Head of caudate nucleus (tissue), 42 donors: ENCODE measurements at regions not wholly inside any gene's neighbourhood (a gene's known extent, or its start where the extent isn't known, plus 50 kb on each side); places are given as distances from the start of the nearest gene placed in this dataset.
"Not testable (repeated sequence)": the region's sequence is repeated elsewhere in the genome, so short reads cannot be mapped to it uniquely, and the experiment has no call there.

Experiments used
- DNase-seq, 42 donors: peaks; one replicate each; pipeline versions ENCODE4 v3.0.0 to v3.0.0-alpha.2; 2020 to 2021; ENCODE audit warnings: mixed read lengths in 7 of 42
- intact Hi-C: fragments of 100-400 bp; cut with DNase I; formaldehyde crosslinking; loops from one replicate; pipeline ENCODE4 v1.15.0; 2022

GRCh38 chr15:79529157-79529785 is 97.1 kb downstream of the MINAR1 start:
- intact Hi-C loops = no loop called here
- DNase-seq = peak in 1 of 42 donors; percentile 28

GRCh38 chr15:79535536-79535935 is 103.4 kb downstream of the MINAR1 start:
- intact Hi-C loops = no loop called here
- no peak for DNase-seq

GRCh38 chr15:79538527-79538926 is 106.4 kb downstream of the MINAR1 start:
- intact Hi-C loops = no loop called here
- DNase-seq = no peak

GRCh38 chr15:79539401-79539800 is 107.3 kb downstream of the MINAR1 start:
- intact Hi-C loops = no loop called here
- DNase-seq = peak in 7 of 42 donors; percentile 5 to 39 (median 15)

GRCh38 chr15:79540551-79540950 is 108.4 kb downstream of the MINAR1 start:
- intact Hi-C loops = no loop called here
- DNase-seq = no peak

- DNase-seq = peak in 2 of 42 donors; percentile 22 to 32
- intact Hi-C loops = no loop called here
Measured at GRCh38 chr15:79541196-79541595, 109.1 kb downstream of the MINAR1 start.

- intact Hi-C loops = no loop called here
Measured at GRCh38 chr15:79543097-79543496, 111.0 kb downstream of the MINAR1 start.

GRCh38 chr15:79549196-79549595 is 117.1 kb downstream of the MINAR1 start:
- no peak for DNase-seq
- intact Hi-C loops = no loop called here

More at GRCh38 chr15:79543097-79543496, 111.0 kb downstream of the MINAR1 start:
- peak in 1 of 42 donors; percentile 28 for DNase-seq

- intact Hi-C loops = no loop called here
- no peak for DNase-seq
Measured at GRCh38 chr15:79560384-79560783, 128.2 kb downstream of the MINAR1 start.

GRCh38 chr15:79561982-79562381 is 129.8 kb downstream of the MINAR1 start:
- no peak for DNase-seq
- intact Hi-C loops = no loop called here

GRCh38 chr15:79562403-79562815 is 130.3 kb downstream of the MINAR1 start:
- intact Hi-C loops = no loop called here
- DNase-seq = no peak

GRCh38 chr15:79562899-79563298 is 130.8 kb downstream of the MINAR1 start:
- intact Hi-C loops = no loop called here
- DNase-seq = no peak

- no peak for DNase-seq
- intact Hi-C loops = no loop called here
Measured at GRCh38 chr15:79570004-79570403, 137.9 kb downstream of the MINAR1 start.

- DNase-seq = no peak
- intact Hi-C loops = no loop called here
Measured at GRCh38 chr15:79572691-79573404, 140.7 kb downstream of the MINAR1 start.

- intact Hi-C loops = not testable (repeated sequence)
Measured at GRCh38 chr15:79574431-79575273, 142.5 kb downstream of the MINAR1 start.

GRCh38 chr15:79582650-79583049 is 150.5 kb downstream of the MINAR1 start:
- intact Hi-C loops = no loop called here
- DNase-seq = no peak

More at GRCh38 chr15:79574431-79575273, 142.5 kb downstream of the MINAR1 start:
- DNase-seq = not testable (repeated sequence)

- DNase-seq = no peak
- intact Hi-C loops = no loop called here
Measured at GRCh38 chr15:79592126-79592525, 160.0 kb downstream of the MINAR1 start.

GRCh38 chr15:79593119-79593869 is 161.2 kb downstream of the MINAR1 start:
- intact Hi-C loops = no loop called here
- peak in 18 of 42 donors; percentile 3 to 44 (median 22) for DNase-seq

- intact Hi-C loops = no loop called here
- no peak for DNase-seq
Measured at GRCh38 chr15:79595306-79595705, 163.2 kb downstream of the MINAR1 start.
